NCI-H226 (cell line): ENCODE measurements at regions not wholly inside any gene's neighbourhood (a gene's known extent, or its start where the extent isn't known, plus 50 kb on each side); places are given as distances from the start of the nearest gene placed in this dataset.
"Not testable (repeated sequence)": the region's sequence is repeated elsewhere in the genome, so short reads cannot be mapped to it uniquely, and the experiment has no call there.

Experiments used
- DNase-seq: peaks from one replicate; pipeline ENCODE4 v3.0.0-alpha.2; 2015

- no peak for DNase-seq
These were observed 787.9 kb upstream of the POM121L12 start for GRCh38 chr7:52247518-52247917.

- no peak for DNase-seq
These were observed 791.7 kb upstream of the POM121L12 start for GRCh38 chr7:52243685-52244084.

GRCh38 chr7:52233248-52233647, 802.2 kb upstream of the POM121L12 start:
- DNase-seq, result no peak

- no peak for DNase-seq
These were observed 823.5 kb upstream of the POM121L12 start for GRCh38 chr7:52211930-52212329.

GRCh38 chr7:52209614-52210013, 825.8 kb upstream of the POM121L12 start:
- DNase-seq, result no peak

- no peak for DNase-seq
These were observed 838.2 kb upstream of the POM121L12 start for GRCh38 chr7:52197221-52197620.

DNA sequence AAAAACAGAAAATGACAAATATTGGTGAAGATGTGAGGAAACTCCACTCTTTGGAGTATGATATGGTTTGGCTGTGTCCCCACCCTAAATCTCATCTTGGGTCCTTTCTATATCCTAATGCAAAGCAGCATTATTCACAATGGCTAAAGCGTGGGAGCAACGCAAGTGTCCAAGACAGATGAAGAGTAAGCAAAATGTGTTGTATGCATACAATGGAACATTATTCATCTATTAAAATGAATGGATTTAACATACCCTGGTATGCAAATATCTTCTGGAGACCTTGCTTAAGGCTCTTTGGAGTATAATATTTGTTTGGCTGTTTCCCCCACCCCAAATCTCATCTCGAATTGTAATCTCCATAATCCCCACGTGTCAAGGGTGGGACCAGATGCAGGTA, 839.8 kb upstream of the POM121L12 start:
- no peak for DNase-seq

- no peak for DNase-seq
These were observed 846.2 kb upstream of the POM121L12 start for GRCh38 chr7:52189153-52189778.

GRCh38 chr7:52184006-52184703, 851.3 kb upstream of the POM121L12 start:
- no peak for DNase-seq

DNA sequence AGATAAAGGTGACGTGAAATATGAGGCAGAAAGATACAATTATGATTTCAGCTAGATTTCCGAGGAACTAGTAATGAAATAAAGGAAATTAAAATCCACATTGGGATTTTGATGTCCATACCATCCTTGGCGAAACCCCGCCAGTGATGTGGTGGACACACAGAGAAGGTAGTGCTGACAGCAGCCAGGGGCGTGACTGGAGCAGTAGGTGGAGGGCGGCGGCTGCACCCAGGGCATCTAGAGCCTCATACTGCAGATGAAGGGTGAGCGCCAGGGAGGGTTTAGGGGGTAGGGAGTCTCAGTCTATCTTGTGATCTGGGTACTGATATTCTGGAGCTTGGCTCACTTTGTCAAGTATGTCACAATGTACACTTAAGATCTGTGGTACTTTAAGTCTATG, 855.5 kb upstream of the POM121L12 start:
- no peak for DNase-seq

DNA sequence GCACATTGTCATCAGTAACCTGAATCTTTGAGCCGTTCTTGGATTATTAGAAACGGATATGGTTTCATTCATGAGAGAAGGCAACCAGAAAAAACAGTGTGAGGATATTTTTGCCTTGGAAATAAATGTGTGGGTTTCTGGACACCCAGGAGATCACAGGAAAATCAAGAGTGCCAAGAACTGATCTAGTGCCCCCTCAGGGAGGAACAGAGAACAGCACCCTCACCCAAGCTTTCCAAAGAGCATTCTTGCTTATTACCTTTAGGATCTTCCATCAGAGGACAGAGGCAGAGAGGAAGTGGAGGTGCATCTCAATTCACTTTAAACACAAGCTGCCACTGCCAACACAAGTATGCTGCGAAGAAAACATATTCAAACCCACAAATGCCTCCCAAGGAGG, 851.5 kb upstream of the COBL start:
- no peak for DNase-seq

DNA sequence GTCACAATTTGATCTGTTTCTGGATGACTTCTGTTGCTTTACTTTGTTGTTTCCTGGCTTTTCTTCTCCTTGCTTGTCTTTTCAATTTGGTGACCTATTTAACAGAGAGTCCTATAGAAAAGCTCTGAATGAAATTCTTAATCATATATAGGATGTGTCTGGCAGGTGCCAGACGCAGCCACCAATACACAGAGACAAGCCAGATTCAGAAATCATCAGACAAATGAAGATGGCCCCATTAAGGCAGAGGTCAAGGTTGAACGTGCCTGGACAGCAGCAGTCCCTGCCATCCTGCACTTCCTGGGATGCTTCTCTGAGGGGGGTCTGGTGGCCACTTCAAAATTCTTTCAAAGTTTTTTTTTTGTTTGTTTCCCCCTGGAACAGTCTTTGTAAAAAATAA, 846.7 kb upstream of the COBL start:
- DNase-seq, result no peak

DNA sequence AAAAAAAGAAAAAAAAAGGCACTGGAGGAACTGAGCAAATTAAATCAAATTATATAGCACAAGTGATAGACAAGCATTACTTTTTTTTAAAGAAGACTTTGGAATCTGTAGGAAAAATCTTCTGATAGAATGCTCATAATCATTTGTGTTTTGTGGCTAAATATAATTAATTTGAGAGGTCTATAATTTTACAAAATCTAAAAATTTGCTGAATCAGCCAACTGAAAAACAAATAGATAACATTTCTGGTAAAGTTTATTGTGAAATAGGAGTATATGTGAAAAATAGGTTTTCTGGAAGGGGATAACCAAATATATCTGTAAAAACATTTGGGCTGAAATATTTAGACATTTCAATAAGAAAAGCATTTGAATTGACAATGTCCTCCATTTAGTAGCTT, 844.9 kb upstream of the COBL start:
- no peak for DNase-seq

DNA sequence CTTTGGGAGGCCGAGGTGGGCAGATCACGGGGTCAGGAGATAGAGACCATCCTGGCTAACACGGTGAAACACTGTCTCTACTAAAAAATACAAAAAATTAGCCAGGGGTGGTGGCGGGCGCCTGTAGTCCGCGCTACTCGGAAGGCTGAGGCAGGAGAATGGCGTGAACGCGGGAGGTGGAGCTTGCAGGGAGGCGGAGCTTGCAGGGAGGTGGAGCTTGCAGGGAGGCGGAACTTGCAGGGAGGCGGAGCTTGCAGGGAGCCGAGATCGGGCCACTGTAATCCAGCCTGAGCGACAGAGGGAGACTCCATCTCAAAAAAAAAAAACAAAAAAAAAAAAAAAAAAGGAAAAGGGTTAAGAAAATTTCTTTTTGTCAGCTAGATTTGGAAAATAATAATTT, 842.8 kb upstream of the COBL start:
- not testable (repeated sequence) for DNase-seq

DNA sequence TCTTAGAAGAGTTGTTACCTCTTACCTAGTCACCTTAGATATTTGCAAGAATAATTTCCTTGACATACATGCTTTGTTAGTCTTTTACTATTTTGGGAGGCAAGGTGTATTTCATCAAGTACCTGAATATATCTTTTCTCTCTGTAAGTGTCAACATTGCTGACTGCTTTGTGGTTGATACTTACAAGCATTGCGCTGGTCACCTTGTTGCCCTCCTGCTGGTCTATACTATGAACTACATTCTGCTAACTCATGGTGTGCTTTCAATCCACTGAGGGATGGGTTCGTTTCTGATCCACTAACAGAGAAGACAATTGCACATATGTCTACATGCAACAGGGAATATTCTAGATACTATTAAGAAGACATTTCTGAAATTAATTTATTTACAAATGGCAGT, 837.8 kb upstream of the COBL start:
- DNase-seq, result no peak

DNA sequence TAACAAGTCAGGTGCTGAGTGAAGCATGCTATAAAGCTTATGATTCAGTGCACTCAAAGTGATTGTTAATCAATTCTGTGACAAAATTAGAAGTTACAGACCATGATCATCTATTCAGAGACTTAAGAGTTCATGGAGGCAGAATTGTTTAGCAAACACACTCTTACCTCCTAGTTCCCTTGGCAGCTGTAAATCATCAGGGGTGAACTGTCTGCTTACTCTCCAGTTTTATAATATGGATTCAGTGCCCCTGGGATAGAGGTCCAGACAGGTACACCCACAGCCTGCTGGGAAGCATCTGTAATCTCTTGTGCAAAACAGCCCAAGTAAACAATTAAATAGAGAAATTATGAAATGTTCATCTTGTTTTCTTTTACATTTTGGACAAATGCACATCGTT, 835.0 kb upstream of the COBL start:
- no peak for DNase-seq

DNA sequence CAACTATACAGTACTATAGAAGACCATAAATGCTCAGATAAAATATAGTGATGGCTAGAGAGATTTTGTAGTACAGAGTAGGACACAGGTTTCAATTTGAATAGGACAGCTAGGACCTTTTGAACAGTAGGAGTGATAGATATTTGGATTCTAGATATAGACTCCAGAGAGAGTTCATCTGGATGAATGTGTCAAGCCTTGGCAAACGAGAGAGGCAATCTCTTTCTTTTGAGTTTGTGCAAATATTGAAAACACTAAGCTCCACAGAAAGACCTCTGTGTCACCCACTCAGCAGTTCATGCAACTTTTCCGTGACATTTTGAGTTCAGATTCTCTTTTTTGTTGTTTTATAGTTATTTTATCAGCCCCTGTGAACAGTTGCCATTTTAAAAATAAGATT, 834.3 kb upstream of the COBL start:
- DNase-seq, result no peak

- no peak for DNase-seq
These were observed 830.4 kb upstream of the COBL start for GRCh38 chr7:52146871-52147634.

GRCh38 chr7:52143219-52143618, 826.6 kb upstream of the COBL start:
- no peak for DNase-seq

DNA sequence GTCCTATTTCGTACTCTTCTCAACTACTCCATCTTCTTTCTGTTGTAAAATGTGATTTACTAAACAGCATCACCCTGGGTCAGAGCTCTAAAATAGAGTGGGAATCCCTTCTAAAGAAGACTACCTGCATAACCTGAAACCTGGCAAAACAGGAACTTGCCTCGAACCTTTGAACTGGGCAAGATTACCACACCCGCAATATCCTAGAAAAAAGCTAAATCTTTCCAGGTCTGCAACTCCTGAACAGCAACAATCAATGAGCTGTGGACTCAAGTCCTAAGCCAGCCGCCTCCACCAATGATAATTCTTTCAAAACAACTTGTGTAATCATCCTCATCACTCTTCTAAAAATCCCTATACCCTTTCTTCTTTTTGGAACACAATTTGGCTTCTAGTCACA, 824.2 kb upstream of the COBL start:
- DNase-seq, result no peak

DNA sequence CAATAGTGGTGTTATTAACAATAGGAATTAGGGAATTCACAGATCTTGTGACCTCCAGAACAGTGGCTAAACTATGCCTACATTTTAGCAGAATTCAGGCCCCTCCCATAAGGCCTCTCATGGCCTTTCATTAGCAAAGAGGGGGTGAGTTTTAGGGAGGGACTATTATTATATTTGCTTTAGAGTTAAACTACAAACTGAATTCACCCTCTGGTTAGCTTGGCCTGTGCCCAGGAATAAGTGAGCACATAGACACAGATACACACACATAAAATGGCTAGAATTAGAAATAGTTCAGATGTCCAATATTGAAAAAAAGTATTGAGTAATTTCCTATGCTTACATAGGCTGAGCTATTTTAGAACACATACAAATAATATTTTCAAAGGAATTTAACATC, 818.8 kb upstream of the COBL start:
- no peak for DNase-seq

DNA sequence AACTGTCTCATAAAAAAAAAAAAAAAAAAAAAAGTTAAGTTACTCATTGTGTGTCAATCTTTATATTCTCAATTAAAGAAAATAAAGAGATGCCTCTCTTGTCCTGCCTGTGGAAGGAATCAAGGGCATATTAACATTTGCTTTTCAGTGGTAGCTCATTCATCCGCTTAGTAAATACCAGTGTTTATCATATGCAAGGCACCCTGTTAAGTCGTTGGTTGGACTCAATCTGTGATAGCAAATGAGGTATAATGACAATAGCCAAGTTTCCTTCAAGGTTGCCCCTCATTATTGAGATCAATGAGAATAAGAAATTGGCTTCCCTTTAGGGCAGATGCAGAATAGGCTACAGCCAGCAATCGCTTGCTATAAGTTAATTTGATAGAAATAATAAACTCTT, 812.7 kb upstream of the COBL start:
- no peak for DNase-seq

DNA sequence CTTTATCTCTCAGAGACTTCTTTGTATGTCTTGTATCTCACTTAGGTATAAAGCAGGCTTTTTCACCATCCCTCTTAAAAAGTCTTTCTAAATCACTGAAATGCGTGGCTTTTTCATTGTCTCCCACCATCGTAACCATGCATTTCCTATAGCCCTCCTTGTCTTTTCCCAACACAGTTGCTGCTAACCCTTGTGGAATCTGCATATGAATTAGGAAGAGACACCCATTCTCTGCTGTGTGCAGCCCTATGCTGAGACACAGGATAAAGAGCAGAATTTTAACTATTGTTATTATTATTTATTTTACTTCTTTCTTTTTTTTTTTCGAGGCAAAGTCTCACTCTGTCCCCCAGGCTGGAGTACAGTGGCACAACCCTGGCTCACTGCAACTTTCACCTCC, 804.3 kb upstream of the COBL start:
- no peak for DNase-seq

GRCh38 chr7:52119537-52119936, 802.9 kb upstream of the COBL start:
- no peak for DNase-seq
